ENCODE measurements at regions not wholly inside any gene's neighbourhood (a gene's known extent, or its start where the extent isn't known, plus 50 kb on each side); places are given as distances from the start of the nearest gene placed in this dataset.

GRCh38 chr21:43289966-43290365 is 121.2 kb downstream of the CRYAA start:
- H3K27me3 ChIP-seq, result no peaks in the 10 kb centered on the region
- no peak overlapping the region for H3K4me3 ChIP-seq (ENCODE audit: low read depth, low read length)
- H3K9me3 ChIP-seq, result no peaks in the 10 kb centered on the region
- peak; percentile 2 for DNase-seq
- peaks cover 10% of the 10 kb centered on the region for H3K4me1 ChIP-seq
- TF ChIP-seq CTCF (IDR thresholded peaks at IDR 0.05; ENCODE audit: low read depth, low read length), result no peak
- no peaks in the 10 kb centered on the region for H3K36me3 ChIP-seq

- DNase-seq, result peak; percentile 2
- no peak for TF ChIP-seq CTCF (IDR thresholded peaks at IDR 0.05; ENCODE audit: low read depth, low read length)
Observed at GRCh38 chr21:43289442-43289841, 120.6 kb downstream of the CRYAA start.

GRCh38 chr21:43287795-43288755 is 119.3 kb downstream of the CRYAA start:
- Histone ChIP-seq H3K36me3 (no peaks in the 10 kb centered on the region), H3K4me3 (ENCODE audit: low read depth, low read length) (no peak overlapping the region), H3K27me3 (no peaks in the 10 kb centered on the region), H3K4me1 (peaks cover 6% of the 10 kb centered on the region; the same call in 1 of the 2 replicates), H3K9me3 (no peaks in the 10 kb centered on the region)
- no peak for DNase-seq
- TF ChIP-seq CTCF (IDR thresholded peaks at IDR 0.05; ENCODE audit: low read depth, low read length), result no peak

More at GRCh38 chr21:43289442-43289841, 120.6 kb downstream of the CRYAA start:
- Histone ChIP-seq H3K36me3 (no peaks in the 10 kb centered on the region), H3K4me3 (ENCODE audit: low read depth, low read length) (no peak overlapping the region), H3K27me3 (no peaks in the 10 kb centered on the region), H3K4me1 (peaks cover 10% of the 10 kb centered on the region), H3K9me3 (no peaks in the 10 kb centered on the region)

- Histone ChIP-seq H3K9me3 (no peaks in the 10 kb centered on the region), H3K4me3 (ENCODE audit: low read depth, low read length) (no peak overlapping the region), H3K36me3 (no peaks in the 10 kb centered on the region), H3K27me3 (no peaks in the 10 kb centered on the region), H3K4me1 (peaks cover 6% of the 10 kb centered on the region; the same call in 1 of the 2 replicates)
- peak; percentile 1 for DNase-seq
- no peak for TF ChIP-seq CTCF (IDR thresholded peaks at IDR 0.05; ENCODE audit: low read depth, low read length)
Observed at GRCh38 chr21:43287111-43287760, 118.4 kb downstream of the CRYAA start.

GRCh38 chr21:43286196-43286595 is 117.4 kb downstream of the CRYAA start:
- no peak for TF ChIP-seq CTCF (IDR thresholded peaks at IDR 0.05; ENCODE audit: low read depth, low read length)
- no peak overlapping the region for H3K4me3 ChIP-seq (ENCODE audit: low read depth, low read length)
- H3K36me3 ChIP-seq, result no peaks in the 10 kb centered on the region
- peak; percentile 4 for DNase-seq
- H3K4me1 ChIP-seq, result peaks cover 6% of the 10 kb centered on the region; the same call in 1 of the 2 replicates
- H3K27me3 ChIP-seq, result no peaks in the 10 kb centered on the region
- H3K9me3 ChIP-seq, result no peaks in the 10 kb centered on the region
